ENCODE measurements at regions not wholly inside any gene's neighbourhood (a gene's known extent, or its start where the extent isn't known, plus 50 kb on each side); places are given as distances from the start of the nearest gene placed in this dataset.
"Not testable (repeated sequence)": the region's sequence is repeated elsewhere in the genome, so short reads cannot be mapped to it uniquely, and the experiment has no call there.

GRCh38 chrY:20643055-20643454, 67.5 kb downstream of the EIF1AY start:
- no peak for DNase-seq (ENCODE audit: low read depth in 2 of 3, low spot score in 2 of 3)

GRCh38 chrY:20648265-20648664, 72.7 kb downstream of the EIF1AY start:
- DNase-seq (ENCODE audit: low read depth in 2 of 3, low spot score in 2 of 3) = no peak

DNA sequence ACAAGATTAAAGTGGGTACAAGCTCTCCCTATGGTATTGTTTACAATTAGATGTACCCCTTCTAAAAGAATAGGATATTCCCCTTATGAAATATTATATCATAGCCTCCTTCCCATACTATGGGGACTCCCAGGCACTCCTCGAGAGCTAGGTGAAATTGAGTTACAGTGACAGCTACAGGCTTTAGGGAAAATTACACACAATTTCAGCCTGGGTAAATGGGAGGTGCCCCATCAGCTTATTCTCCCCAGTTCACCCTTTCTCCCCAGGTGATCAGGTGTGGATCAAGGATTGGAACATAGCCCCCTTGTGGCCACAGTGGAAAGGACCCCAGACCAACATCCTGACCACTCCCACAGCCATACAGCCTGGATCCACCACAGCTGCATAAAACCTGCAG, 73.3 kb downstream of the EIF1AY start:
- DNase-seq (ENCODE audit: low read depth in 2 of 3, low spot score in 2 of 3) = peak in 2 of 3 donors; percentile 4

DNA sequence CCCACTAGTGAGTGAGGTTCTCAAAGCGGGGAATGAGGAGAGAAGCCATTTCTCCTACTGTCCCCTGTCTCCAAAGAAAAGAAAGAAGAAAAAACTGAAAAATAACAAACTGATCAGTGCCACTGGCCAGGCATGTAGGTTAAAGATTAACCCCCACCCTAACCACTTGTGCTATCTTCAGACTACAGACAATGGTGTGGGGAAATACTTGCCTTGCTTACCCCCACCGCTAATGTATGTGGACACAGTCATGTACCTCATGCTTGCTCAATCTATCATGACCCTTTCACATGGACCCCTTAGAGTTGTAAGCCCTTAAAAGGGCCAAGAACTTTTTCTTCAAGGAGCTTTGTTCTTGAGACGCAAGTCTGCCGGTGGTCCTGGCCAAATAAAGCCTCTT, 75.9 kb downstream of the EIF1AY start:
- no peak for DNase-seq (ENCODE audit: low read depth in 2 of 3, low spot score in 2 of 3)

- DNase-seq (ENCODE audit: low read depth in 2 of 3, low spot score in 2 of 3) = peak in 2 of 3 donors; percentile 5 to 47
Measured at GRCh38 chrY:20659450-20659849, 83.9 kb downstream of the EIF1AY start.

DNA sequence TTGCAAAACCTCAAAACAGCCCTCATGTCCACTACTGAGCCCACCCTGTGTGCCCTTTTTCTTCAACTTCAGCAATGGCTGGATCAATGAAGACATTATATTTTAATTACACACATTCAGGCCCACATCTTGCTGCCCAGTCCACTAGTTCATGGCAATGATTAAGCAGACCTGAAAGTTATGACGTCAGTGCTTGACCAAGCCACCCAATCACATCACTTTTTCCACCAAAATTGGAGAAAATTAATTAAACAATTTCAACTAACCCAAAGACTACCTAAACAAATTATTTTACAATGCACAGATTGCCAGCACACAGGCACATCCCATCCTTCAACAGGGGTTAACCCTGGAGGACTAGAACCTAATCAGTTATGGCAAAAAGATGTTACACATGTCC, 86.6 kb downstream of the EIF1AY start:
- no peak for DNase-seq (ENCODE audit: low read depth in 2 of 3, low spot score in 2 of 3)

DNA sequence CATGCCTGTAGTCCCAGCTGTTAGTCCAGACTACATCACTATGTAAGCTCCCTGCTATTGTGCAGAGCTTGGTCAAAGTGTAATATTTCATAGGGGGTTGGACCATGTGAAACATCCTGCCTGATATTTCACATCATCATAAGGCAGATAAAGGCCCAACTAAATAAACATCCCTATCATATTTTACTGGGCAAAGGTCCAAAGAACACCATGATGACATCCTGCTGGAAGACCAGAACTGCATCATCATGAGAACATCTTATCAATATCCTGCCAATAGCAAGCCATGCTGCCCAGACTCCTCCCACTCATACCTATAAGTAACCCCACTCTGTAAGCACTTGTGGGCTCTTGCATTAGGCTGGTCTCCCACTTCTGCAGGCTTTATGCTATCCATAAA, 88.6 kb downstream of the EIF1AY start:
- no peak for DNase-seq (ENCODE audit: low read depth in 2 of 3, low spot score in 2 of 3)

DNA sequence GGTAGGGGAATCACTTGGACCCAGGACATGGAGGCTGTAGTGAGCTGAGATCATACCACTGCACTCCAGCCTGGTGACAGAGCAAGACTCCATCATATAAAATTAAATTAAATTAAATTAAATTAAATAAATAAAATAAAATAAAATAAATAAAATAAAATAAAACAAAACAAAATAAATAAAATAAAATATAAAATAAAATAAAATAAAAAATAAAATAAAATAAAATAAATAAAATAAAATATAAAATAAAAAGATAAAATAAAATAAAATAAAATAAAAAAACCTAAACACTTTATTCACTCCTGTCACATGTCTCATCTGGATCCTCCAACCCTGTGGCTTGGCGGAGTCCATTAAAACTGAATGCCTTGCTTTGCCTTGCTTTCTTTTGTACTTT, 89.8 kb downstream of the EIF1AY start:
- not testable (repeated sequence) for DNase-seq (ENCODE audit: low read depth in 2 of 3, low spot score in 2 of 3)

DNA sequence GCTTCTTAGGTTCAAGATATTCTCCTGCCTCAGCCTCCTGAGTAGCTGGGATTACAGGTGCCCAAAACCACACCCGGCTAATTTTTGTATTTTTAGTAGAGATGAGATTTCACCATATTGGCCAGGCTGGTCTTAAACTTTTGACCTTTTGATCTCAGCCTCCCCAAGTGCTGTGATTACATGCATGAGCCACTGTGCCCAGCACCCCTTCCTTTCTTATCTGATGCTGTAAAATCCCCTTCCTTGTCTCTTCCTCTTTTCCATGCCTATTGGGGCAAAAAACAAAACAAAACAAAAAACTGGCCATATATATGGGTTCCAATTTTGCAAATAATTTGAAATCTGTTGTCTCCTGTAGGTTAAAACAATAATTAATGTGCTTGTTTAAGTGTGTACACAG, 74.0 kb upstream of the RPS4Y2 start:
- no peak for DNase-seq (ENCODE audit: low read depth in 2 of 3, low spot score in 2 of 3)

DNA sequence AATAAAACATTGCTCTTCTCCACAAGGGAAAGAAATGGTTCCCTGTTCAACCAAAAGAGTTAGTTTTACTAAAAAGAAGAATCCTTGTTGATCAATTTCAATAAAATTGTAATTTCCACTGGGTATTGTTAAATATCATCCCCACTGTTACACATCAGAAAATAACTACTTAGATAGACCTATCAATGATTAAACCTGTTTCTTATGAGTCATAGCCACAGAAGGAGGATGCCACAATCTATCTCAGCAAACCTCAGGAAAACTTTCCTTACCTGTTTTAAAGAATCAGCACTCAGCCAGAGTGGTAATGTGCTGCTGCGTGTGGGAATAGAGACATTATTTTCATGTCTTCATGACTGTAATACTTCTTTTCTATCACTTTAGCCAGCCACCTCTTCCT, 72.5 kb upstream of the RPS4Y2 start:
- no peak for DNase-seq (ENCODE audit: low read depth in 2 of 3, low spot score in 2 of 3)

DNA sequence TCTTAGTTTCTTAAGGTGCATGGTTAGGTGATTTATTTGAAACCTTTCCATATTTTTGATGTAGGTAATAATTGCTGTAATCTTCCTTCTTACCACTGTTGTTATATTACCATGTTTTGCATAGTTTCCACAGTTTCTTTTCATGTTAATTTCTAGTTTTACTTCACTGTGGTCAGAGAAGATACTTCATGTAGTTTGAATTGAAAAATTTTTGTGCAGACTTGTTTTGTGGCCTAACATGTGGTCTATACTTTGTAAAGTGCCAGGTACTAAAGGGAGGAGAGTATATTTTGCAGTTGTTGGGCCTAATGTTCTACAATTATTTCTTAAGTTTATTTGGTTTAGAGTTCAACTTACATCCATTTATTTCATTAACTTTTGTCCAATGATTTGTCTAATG, 69.2 kb upstream of the RPS4Y2 start:
- DNase-seq (ENCODE audit: low read depth in 2 of 3, low spot score in 2 of 3) = no peak
